ENCODE measurements at regions not wholly inside any gene's neighbourhood (a gene's known extent, or its start where the extent isn't known, plus 50 kb on each side); places are given as distances from the start of the nearest gene placed in this dataset.

- TF ChIP-seq NFYB (CRISPR knock-in tag; conservative IDR thresholded peaks at IDR 0.05; ENCODE audit: low read depth) = no peak
- TF ChIP-seq CREB1 (CRISPR knock-in tag; IDR thresholded peaks at IDR 0.05) = no peak
Observed at GRCh38 chr18:44179693-44180092, 501.0 kb upstream of the SETBP1 start.
